Stimulated activated CD4-positive, alpha-beta T cell treated with anti-CD3 and anti-CD28 coated beads, Interleukin-12 subunit alpha, Interleukin-12 subunit beta, amount 100 ng/mL, for 24 hours (primary cell): ENCODE measurements at regions not wholly inside any gene's neighbourhood (a gene's known extent, or its start where the extent isn't known, plus 50 kb on each side); places are given as distances from the start of the nearest gene placed in this dataset.
"Not testable (repeated sequence)": the region's sequence is repeated elsewhere in the genome, so short reads cannot be mapped to it uniquely, and the experiment has no call there.

ENCODE experiments used
- DNase-seq, 2 experiments: peaks; one replicate each; pipeline ENCODE4 v3.0.0-alpha.2; 2020; ENCODE audit warnings: low read depth in 2 of 2

DNA sequence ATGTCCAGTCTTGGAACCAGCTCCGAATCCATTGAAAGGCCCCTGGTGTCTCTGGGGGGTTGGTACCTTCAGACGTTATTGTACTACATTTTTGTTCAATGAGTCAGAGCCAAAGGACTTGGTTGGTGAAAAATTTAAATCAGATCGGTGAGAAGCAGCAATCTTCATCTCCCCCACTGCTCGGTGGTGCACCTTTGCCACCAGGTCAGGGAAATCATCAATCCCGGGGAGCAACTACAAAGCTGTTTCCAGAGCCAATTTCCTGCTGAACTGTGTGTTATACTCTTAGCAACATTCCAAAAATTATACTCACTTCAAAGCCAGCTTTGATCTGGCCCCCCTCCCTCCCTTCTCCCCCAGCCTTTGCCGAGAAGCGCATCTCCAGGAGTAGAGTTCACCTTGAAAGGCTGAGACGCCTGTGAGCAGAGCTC lies 375.2 kb upstream of the WWC1 start:
- no peak for DNase-seq

DNA sequence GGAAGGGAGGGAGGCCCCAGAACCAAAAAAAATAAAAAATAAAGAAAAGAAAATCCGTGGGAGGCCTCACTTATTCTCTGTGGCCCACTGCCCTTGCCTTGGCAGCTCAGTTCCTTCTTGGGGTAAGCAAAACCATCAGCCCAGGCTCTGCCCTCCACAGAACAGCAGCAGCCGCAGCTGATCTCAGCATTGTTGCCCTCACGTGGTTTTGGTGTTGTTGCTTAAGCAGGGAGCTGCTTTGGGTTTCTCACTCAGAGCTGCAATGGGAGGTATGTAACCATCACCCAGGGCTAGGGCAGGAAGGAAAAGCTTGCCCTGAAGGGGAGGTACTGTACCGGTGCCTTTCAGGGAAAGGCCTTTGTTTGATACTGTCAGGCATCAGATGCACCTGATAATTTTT lies 374.7 kb upstream of the WWC1 start:
- no peak for DNase-seq

DNA sequence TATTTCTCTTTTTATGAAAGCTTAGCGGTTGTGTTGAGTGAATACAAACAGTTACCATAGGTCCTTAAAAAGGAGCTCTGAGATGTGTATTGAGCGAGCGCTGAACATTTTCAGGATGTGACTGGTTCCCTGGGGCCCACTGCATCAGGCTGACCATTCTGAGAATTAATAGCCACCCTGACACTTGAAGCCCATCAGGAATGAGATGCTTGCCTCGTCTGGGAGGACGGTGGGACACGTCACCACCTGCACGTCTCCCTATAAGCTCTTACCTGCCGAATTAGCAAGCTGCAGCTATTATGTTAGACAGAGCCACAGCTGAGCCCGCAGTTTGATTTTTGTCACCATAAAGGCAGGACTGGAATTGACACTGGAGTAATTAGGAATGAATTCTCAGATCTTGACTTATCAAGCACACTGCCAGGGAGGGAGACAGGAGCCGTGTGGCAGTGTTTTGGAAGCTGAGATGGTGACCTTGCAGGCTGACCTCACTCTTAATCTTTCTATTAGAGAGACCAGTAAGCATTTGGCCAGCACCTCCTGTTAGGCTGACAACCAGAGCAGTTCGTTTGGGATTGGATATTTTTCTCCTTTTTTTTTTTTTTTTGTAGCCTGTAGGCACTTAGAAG lies 373.1 kb upstream of the WWC1 start:
- DNase-seq = no peak

DNA sequence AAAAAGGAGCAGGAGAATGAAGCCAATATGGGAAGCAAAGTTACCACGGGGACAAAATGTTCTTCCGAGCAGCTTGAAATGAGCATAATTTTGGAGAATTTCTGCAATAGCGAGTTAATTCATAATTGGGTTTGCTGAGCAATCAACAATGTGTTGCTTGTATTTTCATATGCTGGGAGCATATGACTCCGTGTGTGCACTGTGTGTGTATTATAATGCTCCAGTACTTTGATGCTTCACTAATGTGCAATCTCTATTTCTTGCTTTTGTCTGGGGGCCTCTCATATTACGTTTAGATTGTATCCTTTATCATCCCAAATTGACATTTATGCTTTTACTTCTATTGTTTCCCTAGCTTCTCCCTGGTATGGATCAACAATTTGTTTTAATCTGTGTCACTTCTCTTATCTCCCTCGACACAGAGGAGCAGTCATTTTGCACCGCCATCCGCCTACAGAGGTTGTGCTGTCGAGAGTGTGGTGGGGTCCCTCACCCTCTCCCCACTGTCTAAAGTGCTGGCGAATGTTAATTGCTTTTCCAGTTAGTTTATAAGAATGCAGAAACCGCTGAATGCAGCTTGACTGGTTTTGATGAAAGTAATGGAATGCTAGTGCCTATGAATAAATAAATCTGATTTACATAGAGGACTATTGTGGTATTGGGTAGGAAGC lies 372.5 kb upstream of the WWC1 start:
- DNase-seq = no peak

DNA sequence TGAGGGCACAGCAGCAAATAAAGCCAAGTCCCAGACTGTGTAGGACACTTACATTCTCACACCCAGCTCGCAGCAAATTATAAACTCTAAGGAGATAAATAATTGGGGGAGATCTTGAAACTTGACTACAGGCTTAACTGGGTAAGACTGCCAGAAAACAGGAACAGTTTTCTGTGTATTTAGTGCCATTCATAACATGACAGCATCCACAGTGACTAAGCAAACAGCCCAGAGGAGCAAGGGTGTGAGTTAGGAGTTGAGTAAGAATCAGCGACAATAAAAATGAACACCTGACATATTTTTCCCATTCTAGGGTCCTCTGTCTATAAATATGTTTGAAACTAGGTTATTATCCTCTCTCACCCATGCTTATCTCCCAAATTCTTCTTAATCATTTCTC lies 370.9 kb upstream of the WWC1 start:
- no peak for DNase-seq

DNA sequence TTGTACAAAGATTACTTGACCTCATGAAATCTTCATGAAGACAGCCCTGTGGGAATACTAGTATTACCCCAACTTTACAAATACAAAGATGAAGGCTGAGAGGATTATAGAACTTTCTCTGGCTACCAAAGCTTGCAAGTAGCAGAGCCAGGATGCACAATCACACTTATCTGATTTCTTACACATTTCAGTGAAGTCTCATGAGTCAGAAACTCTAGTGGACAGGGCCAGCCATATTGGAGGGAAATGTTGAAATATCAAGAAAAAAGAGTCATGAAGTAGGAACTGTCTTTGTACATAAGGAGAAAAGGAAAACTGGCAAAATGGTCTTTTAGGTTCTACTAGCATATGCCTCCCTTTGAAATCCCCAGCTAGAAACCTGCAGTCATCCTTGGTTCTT lies 369.6 kb upstream of the WWC1 start:
- DNase-seq = no peak

DNA sequence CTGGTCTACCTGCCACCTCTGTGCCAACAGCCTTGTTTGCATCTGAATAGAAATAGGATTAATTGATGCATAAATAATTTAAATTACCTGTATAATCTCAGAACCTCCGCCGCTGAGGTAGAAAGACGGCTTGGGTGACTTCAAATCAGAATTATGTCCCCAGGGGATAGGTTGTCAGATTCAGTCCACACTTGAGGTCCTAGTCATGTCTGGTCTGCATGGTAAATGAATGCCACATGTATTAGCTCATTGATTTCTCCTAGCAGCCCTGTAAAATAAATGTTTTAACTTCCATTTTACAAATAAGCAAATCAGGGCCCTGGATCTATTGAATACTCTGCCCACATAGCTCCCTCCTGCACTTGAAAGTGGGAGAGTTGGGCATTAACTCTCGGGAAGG lies 368.0 kb upstream of the WWC1 start:
- no peak for DNase-seq

DNA sequence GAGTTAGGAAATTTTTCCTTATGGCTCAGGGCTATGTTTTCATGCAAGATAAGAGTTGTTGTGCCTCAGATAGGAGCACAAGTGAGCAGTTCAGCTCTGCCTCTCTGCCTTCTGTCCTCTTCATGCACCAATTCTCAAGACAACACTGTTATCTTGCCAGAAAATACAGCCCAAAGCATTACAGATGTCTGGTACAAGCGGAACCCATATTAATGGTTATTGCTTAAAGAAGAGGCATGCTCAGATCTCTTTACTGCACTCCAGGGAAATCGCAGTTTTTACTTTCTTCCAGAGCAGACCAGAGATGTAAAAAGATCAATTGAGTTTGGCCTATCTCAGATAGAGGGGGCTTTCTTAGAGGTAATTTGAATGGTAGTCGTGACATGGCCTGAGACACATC lies 361.6 kb upstream of the WWC1 start:
- no peak for DNase-seq

DNA sequence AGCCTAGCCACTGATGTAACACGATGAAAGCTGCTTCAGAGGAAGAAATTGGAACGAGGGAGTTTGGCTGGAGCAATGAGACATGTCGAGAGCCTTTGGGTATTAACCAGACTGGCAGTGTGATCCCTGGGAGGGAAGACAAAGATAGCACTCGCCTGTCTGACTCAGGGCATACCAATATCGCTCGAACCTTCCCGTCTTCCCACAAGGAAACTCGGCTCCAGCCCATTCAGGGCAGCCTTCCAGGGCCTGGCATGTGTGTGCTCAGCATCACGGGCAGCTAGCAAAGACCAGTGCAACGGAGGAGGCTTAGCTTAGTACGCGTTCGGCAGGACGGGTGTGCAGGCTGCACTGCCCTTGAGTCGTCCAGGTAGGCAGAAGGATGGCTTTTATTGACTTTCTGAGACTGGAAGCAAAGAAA lies 356.9 kb upstream of the WWC1 start:
- DNase-seq = no peak

DNA sequence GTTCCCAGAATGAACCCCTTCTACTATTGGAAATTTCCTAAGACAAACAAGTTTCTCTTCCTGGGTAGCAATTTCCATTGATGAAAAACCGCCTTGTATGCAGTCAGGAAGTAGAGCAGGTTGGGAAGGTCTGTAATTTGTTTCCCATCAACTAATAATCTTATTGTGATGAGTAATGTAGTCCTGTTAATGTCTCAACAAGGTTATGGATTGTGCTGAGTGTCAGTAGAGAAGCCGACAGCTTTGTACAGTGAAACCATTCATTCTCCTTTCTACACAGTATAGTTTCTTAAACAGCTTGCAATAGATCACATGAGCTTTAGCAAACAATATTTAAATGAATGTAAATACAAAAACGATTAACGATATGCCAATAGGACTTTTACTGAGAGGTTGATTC lies 355.4 kb upstream of the WWC1 start:
- no peak for DNase-seq

DNA sequence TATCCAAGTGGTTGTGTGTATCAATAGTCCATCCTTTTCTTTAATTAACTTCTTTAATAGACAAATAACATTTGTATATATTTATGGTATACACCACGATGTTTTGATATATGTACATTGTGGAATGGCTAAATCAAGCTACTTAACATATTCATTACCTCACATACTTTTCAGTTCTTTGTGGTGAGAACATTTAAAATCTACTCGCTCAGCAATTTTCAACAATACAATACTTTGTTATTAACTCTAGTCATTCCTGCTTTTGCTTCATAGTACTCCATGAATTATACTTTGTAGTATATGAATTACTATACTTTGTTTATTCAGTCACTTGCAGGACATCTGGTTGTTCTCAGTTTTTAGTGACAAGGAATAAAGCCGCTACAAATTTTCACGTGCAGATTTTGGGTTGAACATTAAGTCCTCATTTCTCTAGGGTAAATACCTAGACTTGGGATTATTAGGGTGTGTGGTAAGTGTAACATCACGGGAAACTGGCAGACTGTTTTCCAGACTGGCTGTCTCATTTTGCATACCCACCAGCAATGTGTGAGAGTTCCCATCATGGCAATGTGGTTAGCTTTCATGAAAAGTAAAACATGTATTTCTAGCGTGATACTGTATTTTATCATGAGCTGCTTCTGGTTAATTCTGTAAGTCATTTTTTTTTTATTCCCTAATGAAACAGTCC lies 354.4 kb upstream of the WWC1 start:
- no peak for DNase-seq

DNA sequence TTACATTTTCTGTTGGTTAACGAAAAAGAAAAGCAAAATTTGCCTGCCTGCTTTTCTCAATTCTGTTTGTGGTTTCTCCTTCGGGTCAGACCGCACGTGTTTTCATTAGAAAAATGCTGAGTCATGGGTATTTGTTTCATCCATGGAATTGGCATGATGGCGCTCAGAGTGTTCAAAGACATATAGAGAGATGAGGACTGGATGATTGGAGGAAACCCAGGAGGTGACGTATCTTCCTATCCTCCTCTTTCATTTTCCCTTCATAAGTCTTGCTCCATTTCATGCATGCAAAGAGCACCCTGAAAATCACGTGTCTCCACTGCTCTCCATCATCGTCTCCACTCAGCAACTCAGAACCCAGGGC lies 353.8 kb upstream of the WWC1 start:
- DNase-seq = no peak

DNA sequence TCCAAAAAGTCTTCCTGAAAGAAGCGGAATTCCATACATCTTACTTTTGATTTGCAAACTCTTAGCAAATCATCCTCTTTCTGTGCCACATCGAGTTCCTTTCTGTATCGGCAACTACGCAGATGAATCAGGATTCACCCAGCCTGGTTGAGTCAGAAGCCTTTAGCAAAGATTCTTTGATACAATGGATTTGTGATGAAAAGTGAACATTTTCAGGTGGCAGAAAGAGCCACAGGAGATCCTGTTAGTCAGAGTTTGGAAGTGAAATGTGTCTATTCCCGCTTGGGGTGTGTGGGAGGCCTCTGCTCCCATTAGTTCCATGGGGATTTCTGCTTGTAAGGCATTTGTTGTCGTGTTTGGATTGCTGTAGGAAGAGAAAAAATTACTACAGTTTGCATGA lies 351.8 kb upstream of the WWC1 start:
- DNase-seq = no peak

DNA sequence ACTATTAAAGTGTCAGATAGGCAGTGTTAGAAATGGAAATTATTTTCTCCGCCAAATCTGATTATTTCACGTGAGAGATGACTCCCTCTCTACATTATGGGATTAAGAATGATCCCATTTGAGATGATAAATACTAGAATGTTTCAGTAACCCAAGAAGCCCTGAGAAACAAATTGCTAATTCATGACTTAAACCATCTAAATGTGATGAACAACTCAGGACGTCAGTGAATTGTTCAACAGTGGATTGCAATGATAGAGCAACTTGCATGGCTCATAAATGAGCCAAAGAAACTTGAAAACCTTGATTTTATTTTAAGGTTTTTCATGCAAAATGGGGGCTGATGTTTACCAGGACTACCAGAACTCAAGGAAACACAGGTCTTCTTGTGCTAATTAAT lies 350.5 kb upstream of the WWC1 start:
- DNase-seq = no peak

DNA sequence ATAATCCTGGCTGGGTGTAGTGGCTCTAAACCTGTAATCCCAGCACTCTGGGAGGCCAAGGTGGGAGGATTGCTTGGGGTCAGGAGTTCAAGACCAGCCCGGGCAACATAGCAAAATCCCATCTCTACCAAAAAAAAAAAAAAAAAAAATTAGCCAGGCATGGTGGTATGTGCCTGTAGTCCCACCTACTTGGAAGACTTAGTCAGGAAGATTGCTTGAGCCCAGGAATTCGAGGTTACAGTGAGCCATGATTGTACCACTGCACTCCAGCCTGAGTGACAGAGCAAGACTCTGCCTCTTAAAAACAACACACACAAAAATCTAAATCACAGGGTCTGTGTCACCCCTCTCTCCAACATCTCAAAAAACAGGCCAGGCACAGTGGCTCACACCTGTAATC lies 349.9 kb upstream of the WWC1 start:
- DNase-seq = not testable (repeated sequence)

DNA sequence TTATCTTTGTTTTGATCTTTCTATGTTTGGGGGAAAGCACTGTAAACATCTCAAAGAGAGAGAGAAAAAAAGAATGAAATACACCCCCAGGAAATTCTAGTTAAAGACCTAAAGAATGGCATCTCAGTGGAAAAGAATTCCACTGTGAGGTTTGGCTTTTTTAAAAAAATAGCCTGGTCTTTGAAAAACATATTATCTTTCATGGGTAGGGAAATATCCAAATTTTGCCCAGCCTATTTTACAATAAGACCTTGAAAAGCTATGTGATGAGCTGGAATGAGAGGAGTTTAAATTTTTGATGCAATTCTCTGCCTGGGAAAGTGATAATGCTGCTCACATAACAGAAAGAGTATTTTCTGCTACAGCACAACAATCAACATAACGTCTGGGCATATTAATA lies 348.1 kb upstream of the WWC1 start:
- no peak for DNase-seq

DNA sequence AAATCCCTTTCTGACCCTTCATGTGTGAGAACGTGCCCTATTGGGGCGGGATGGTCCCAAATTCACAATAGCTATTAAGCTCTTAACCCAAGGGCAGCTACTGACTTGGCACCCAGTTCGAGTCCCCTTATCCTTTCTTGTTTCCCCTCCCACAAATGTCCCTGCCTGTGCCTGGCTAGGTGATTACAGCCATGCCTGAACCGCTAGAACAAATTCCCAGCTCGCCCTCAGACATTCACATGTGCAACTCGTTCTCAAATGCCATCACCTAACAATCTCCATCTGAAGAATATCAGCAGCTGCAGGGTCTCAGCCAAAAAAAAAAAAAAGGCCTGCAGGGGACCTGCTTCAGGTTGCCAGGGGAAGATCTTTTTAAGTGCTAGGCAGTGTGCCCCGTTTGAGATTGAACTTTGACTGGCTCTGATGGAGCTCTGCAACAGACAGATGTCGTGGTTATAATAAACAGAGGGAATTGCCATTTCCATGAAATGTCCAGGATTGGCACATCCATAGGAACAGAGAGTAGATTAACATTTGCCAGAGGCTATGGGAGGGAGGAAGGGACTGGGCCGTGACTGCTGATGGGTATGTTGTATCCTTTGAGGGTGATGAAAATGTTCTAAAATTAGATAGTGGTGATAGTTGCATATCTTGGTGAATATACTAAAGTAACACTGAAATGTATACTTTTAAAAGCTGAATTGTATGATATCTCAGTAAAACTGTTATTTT lies 347.2 kb upstream of the WWC1 start:
- DNase-seq = no peak

DNA sequence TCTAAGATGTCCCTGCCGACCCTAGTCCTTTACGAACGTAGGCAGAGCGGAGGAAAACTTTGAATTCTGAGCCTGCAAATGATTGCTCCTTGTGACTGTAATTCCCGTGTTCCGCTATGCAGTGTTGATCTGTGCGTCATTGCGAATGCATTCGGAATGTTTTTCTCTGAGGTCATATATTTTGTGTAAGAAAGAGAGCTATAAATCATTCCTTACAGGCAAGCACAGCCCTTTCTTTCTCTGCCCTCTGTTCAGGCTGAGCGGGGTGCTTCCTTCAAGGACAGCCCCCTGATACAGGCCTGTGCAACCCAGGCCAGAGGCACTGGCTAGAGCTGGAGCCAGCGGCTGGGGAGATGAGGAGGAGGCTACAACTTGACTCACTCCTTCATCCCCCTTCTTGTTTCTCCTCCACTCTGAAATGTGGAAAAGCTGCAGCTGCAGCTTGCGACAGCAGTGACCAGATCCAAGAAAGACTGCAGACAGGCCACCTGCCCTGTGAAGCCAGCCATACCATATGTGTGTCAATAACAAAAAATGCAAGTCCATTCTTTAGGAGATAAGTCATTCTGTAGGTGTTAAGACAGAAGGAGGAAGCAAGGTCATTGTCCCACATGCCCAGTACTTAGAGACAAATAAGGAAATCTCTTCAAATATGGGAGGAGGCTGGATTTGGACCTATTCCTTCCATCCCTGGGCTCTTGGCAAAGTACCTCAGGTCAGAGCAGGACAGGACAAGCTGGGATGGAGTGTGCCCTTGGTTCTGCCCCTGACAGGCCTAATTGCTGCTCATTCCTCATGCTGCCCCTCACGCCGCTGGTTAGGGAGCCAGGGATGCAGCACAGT lies 345.7 kb upstream of the WWC1 start:
- no peak for DNase-seq

DNA sequence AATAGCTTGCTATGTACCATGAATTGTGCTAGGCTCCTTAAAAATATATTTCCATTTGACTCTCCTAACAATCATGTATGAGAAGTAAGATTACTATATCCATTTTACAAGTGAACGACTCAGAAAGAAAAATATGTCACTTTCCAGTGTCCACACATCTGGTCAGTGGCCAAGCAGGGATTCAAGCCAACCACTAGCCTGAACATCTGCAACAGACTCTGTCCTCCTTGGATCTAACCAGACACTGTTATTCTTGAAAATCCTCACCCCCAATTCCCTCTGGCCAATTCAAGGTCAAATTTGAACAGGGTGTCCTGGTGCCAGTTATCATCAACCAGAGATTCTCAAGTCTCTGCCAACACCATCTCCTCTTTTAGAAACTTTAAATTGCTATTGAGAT lies 344.1 kb upstream of the WWC1 start:
- no peak for DNase-seq

DNA sequence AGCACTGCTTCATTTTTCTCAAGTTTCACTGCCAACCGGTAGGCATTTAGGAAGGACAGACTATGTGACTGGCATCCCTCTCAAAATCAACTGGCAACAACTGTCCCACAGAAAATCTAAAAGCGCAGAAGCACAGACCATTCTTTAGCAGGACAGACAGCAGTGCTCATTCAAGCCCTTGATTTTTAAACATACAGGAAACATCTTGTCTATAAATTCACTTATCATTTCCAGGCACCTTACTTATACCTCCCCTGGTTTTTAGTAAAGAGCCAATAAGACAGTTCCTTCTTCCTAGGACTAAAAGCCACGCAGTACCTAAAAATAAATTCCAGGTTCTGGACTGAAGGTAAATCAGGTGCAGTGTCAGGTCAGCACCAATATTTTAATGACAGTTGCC lies 343.2 kb upstream of the WWC1 start:
- DNase-seq = no peak

DNA sequence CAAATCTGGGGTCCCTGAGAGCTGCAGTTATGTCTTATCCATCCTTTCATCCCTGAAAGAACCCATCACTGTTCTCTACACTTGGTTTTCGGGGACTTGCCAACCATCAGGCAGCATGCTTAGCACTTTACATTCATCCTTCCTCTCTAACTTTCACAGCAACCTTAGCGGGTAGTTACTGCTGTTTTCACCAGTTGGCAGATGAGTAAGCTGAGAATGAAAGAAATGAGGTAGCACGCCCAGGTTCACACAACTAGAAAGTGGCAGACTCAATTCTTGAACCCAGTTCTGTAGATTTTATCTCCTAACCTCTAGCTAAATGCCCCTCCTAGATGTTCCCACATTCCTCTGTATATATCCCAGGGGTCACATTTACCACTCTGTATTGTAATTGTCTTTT lies 342.0 kb upstream of the WWC1 start:
- DNase-seq = no peak
